ENCODE measurements at regions not wholly inside any gene's neighbourhood (a gene's known extent, or its start where the extent isn't known, plus 50 kb on each side); places are given as distances from the start of the nearest gene placed in this dataset.
"Not testable (repeated sequence)": the region's sequence is repeated elsewhere in the genome, so short reads cannot be mapped to it uniquely, and the experiment has no call there.

- no peak overlapping the region for H3K4me3 ChIP-seq (ENCODE audit: low read length)
- H3K27me3 ChIP-seq (ENCODE audit: control insufficient read depth, insufficient read depth, low read length) = no peaks in the 10 kb centered on the region
- no peak overlapping the region for H3K9ac ChIP-seq (ENCODE audit: low read length)
- no peak overlapping the region for H3K27ac ChIP-seq (ENCODE audit: low read depth, low read length)
- no peaks in the 10 kb centered on the region for H3K4me1 ChIP-seq (ENCODE audit: control insufficient read depth, insufficient read depth, low read length)
- no peaks in the 10 kb centered on the region for H3K36me3 ChIP-seq (ENCODE audit: control insufficient read depth, insufficient read depth, low read length)
These were observed 1193.3 kb upstream of the IGFBP7 start for GRCh38 chr4:58303456-58303855.

- H3K36me3 ChIP-seq (ENCODE audit: control insufficient read depth, insufficient read depth, low read length) = no peaks in the 10 kb centered on the region
- H3K27ac ChIP-seq (ENCODE audit: low read depth, low read length) = no peak overlapping the region
- no peak overlapping the region for H3K4me3 ChIP-seq (ENCODE audit: low read length)
These were observed 1191.3 kb upstream of the IGFBP7 start for GRCh38 chr4:58301376-58301999.

GRCh38 chr4:58286335-58286734 is 1176.2 kb upstream of the IGFBP7 start:
- no peak overlapping the region for H3K27ac ChIP-seq (ENCODE audit: low read depth, low read length)
- H3K9ac ChIP-seq (ENCODE audit: low read length) = no peak overlapping the region
- H3K4me3 ChIP-seq (ENCODE audit: low read length) = no peak overlapping the region
- H3K27me3 ChIP-seq (ENCODE audit: control insufficient read depth, insufficient read depth, low read length) = no peaks in the 10 kb centered on the region
- no peaks in the 10 kb centered on the region for H3K4me1 ChIP-seq (ENCODE audit: control insufficient read depth, insufficient read depth, low read length)
- H3K36me3 ChIP-seq (ENCODE audit: control insufficient read depth, insufficient read depth, low read length) = no peaks in the 10 kb centered on the region

More at GRCh38 chr4:58301376-58301999, 1191.3 kb upstream of the IGFBP7 start:
- H3K9ac ChIP-seq (ENCODE audit: low read length) = no peak overlapping the region
- H3K4me1 ChIP-seq (ENCODE audit: control insufficient read depth, insufficient read depth, low read length) = no peaks in the 10 kb centered on the region
- H3K27me3 ChIP-seq (ENCODE audit: control insufficient read depth, insufficient read depth, low read length) = no peaks in the 10 kb centered on the region

- H3K36me3 ChIP-seq (ENCODE audit: control insufficient read depth, insufficient read depth, low read length); H3K27ac ChIP-seq (ENCODE audit: low read depth, low read length); H3K4me3 ChIP-seq (ENCODE audit: low read length); H3K27me3 ChIP-seq (ENCODE audit: control insufficient read depth, insufficient read depth, low read length); H3K4me1 ChIP-seq (ENCODE audit: control insufficient read depth, insufficient read depth, low read length); H3K9ac ChIP-seq (ENCODE audit: low read length): not testable (repeated sequence)
These were observed 1170.7 kb upstream of the IGFBP7 start for GRCh38 chr4:58280928-58281327.

- Histone ChIP-seq H3K4me1 (ENCODE audit: control insufficient read depth, insufficient read depth, low read length) (no peaks in the 10 kb centered on the region), H3K4me3 (ENCODE audit: low read length) (no peak overlapping the region), H3K36me3 (ENCODE audit: control insufficient read depth, insufficient read depth, low read length) (no peaks in the 10 kb centered on the region), H3K27me3 (ENCODE audit: control insufficient read depth, insufficient read depth, low read length) (no peaks in the 10 kb centered on the region), H3K9ac (ENCODE audit: low read length) (no peak overlapping the region), H3K27ac (ENCODE audit: low read depth, low read length) (no peak overlapping the region)
These were observed 1165.7 kb upstream of the IGFBP7 start for GRCh38 chr4:58275856-58276255.

- Histone ChIP-seq H3K9ac (ENCODE audit: low read length) (no peak overlapping the region), H3K27me3 (ENCODE audit: control insufficient read depth, insufficient read depth, low read length) (no peaks in the 10 kb centered on the region), H3K4me3 (ENCODE audit: low read length) (no peak overlapping the region), H3K36me3 (ENCODE audit: control insufficient read depth, insufficient read depth, low read length) (no peaks in the 10 kb centered on the region), H3K4me1 (ENCODE audit: control insufficient read depth, insufficient read depth, low read length) (no peaks in the 10 kb centered on the region), H3K27ac (ENCODE audit: low read depth, low read length) (no peak overlapping the region)
These were observed 1164.4 kb upstream of the IGFBP7 start for GRCh38 chr4:58274553-58274952.

- H3K27me3 ChIP-seq (ENCODE audit: control insufficient read depth, insufficient read depth, low read length) = no peaks in the 10 kb centered on the region
- no peak overlapping the region for H3K9ac ChIP-seq (ENCODE audit: low read length)
These were observed 1162.1 kb upstream of the IGFBP7 start for GRCh38 chr4:58272311-58272710.

GRCh38 chr4:58265734-58266133 is 1155.5 kb upstream of the IGFBP7 start:
- Histone ChIP-seq H3K27ac (ENCODE audit: low read depth, low read length) (no peak overlapping the region), H3K36me3 (ENCODE audit: control insufficient read depth, insufficient read depth, low read length) (no peaks in the 10 kb centered on the region), H3K9ac (ENCODE audit: low read length) (no peak overlapping the region)

More at GRCh38 chr4:58272311-58272710, 1162.1 kb upstream of the IGFBP7 start:
- Histone ChIP-seq H3K4me1 (ENCODE audit: control insufficient read depth, insufficient read depth, low read length) (no peaks in the 10 kb centered on the region), H3K4me3 (ENCODE audit: low read length) (no peak overlapping the region), H3K27ac (ENCODE audit: low read depth, low read length) (no peak overlapping the region), H3K36me3 (ENCODE audit: control insufficient read depth, insufficient read depth, low read length) (no peaks in the 10 kb centered on the region)

GRCh38 chr4:58261526-58261925 is 1151.3 kb upstream of the IGFBP7 start:
- Histone ChIP-seq H3K4me1 (ENCODE audit: control insufficient read depth, insufficient read depth, low read length) (no peaks in the 10 kb centered on the region), H3K27me3 (ENCODE audit: control insufficient read depth, insufficient read depth, low read length) (no peaks in the 10 kb centered on the region), H3K36me3 (ENCODE audit: control insufficient read depth, insufficient read depth, low read length) (no peaks in the 10 kb centered on the region), H3K9ac (ENCODE audit: low read length) (no peak overlapping the region), H3K27ac (ENCODE audit: low read depth, low read length) (no peak overlapping the region), H3K4me3 (ENCODE audit: low read length) (no peak overlapping the region)

More at GRCh38 chr4:58265734-58266133, 1155.5 kb upstream of the IGFBP7 start:
- Histone ChIP-seq H3K27me3 (ENCODE audit: control insufficient read depth, insufficient read depth, low read length) (no peaks in the 10 kb centered on the region), H3K4me1 (ENCODE audit: control insufficient read depth, insufficient read depth, low read length) (no peaks in the 10 kb centered on the region), H3K4me3 (ENCODE audit: low read length) (no peak overlapping the region)

- Histone ChIP-seq H3K27me3 (ENCODE audit: control insufficient read depth, insufficient read depth, low read length) (no peaks in the 10 kb centered on the region), H3K4me1 (ENCODE audit: control insufficient read depth, insufficient read depth, low read length) (no peaks in the 10 kb centered on the region), H3K36me3 (ENCODE audit: control insufficient read depth, insufficient read depth, low read length) (no peaks in the 10 kb centered on the region), H3K9ac (ENCODE audit: low read length) (no peak overlapping the region), H3K4me3 (ENCODE audit: low read length) (no peak overlapping the region), H3K27ac (ENCODE audit: low read depth, low read length) (no peak overlapping the region)
These were observed 1144.1 kb upstream of the IGFBP7 start for GRCh38 chr4:58254291-58254690.

- Histone ChIP-seq H3K4me3 (ENCODE audit: low read length) (no peak overlapping the region), H3K36me3 (ENCODE audit: control insufficient read depth, insufficient read depth, low read length) (no peaks in the 10 kb centered on the region), H3K9ac (ENCODE audit: low read length) (no peak overlapping the region), H3K27ac (ENCODE audit: low read depth, low read length) (no peak overlapping the region), H3K4me1 (ENCODE audit: control insufficient read depth, insufficient read depth, low read length) (no peaks in the 10 kb centered on the region), H3K27me3 (ENCODE audit: control insufficient read depth, insufficient read depth, low read length) (no peaks in the 10 kb centered on the region)
These were observed 1142.5 kb upstream of the IGFBP7 start for GRCh38 chr4:58252656-58253055.

GRCh38 chr4:58247792-58248191 is 1137.6 kb upstream of the IGFBP7 start:
- Histone ChIP-seq H3K27ac (ENCODE audit: low read depth, low read length) (no peak overlapping the region), H3K9ac (ENCODE audit: low read length) (no peak overlapping the region), H3K27me3 (ENCODE audit: control insufficient read depth, insufficient read depth, low read length) (no peaks in the 10 kb centered on the region), H3K4me3 (ENCODE audit: low read length) (no peak overlapping the region), H3K36me3 (ENCODE audit: control insufficient read depth, insufficient read depth, low read length) (no peaks in the 10 kb centered on the region), H3K4me1 (ENCODE audit: control insufficient read depth, insufficient read depth, low read length) (no peaks in the 10 kb centered on the region)

- Histone ChIP-seq H3K9ac (ENCODE audit: low read length) (no peak overlapping the region), H3K36me3 (ENCODE audit: control insufficient read depth, insufficient read depth, low read length) (no peaks in the 10 kb centered on the region), H3K27me3 (ENCODE audit: control insufficient read depth, insufficient read depth, low read length) (no peaks in the 10 kb centered on the region), H3K4me1 (ENCODE audit: control insufficient read depth, insufficient read depth, low read length) (no peaks in the 10 kb centered on the region), H3K27ac (ENCODE audit: low read depth, low read length) (no peak overlapping the region), H3K4me3 (ENCODE audit: low read length) (no peak overlapping the region)
These were observed 1115.3 kb upstream of the IGFBP7 start for GRCh38 chr4:58225460-58225859.

Measured in rectal smooth muscle tissue (tissue), 1 donor.